Medulla oblongata (tissue), 1 donor: ENCODE measurements at regions not wholly inside any gene's neighbourhood (a gene's known extent, or its start where the extent isn't known, plus 50 kb on each side); places are given as distances from the start of the nearest gene placed in this dataset.
"Not testable (repeated sequence)": the region's sequence is repeated elsewhere in the genome, so short reads cannot be mapped to it uniquely, and the experiment has no call there.

Source experiments
- DNase-seq: peaks from one replicate; pipeline ENCODE4 v3.0.0-alpha.2; 2015; ENCODE audit errors: extremely low spot score

- no peak for DNase-seq
These were observed 380.1 kb upstream of the SPAG17 start for GRCh38 chr1:118564961-118565703.

- DNase-seq: no peak
These were observed 379.2 kb upstream of the SPAG17 start for GRCh38 chr1:118563981-118564951.

DNA sequence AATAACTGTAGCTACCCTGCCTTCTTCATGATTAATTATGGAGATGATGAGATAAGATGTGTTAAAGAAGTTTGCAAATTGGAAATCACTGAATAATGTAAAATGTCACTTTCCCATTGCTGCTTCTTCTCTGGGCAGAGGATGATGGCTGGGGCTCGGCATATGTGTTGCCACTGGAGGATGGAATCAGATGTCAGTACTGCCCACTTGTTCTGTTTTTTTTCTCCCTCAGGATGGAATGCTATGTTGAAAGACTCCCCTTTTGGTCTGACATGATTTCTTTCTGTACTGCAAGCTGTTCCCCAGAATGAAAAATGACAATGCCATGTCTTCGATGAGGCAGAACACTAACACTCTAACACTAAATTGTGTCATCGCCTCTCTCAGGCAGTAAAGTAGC, 373.9 kb upstream of the SPAG17 start:
- DNase-seq: no peak

- no peak for DNase-seq
These were observed 371.9 kb upstream of the SPAG17 start for GRCh38 chr1:118556936-118557335.

DNA sequence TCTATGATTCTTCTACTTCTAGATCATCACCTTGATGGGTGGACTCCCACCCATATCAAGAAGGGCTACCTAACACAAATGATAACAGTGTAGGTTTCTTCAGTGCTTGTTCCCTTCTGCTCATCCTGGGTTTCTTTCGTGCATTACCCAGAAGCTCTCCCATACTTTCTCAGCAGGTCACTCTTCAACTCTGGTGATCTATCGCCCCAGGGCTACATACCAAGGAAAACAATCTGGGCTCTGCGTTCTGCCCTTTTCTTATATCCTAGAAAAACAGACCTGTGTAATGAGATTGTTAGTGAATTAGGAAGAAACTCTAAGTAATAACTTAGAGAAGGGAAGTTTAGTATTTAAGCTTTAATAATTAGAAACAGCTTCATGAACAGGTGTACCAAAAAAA, 370.6 kb upstream of the SPAG17 start:
- DNase-seq: no peak

- DNase-seq: no peak
These were observed 350.9 kb upstream of the SPAG17 start for GRCh38 chr1:118535901-118536300.

DNA sequence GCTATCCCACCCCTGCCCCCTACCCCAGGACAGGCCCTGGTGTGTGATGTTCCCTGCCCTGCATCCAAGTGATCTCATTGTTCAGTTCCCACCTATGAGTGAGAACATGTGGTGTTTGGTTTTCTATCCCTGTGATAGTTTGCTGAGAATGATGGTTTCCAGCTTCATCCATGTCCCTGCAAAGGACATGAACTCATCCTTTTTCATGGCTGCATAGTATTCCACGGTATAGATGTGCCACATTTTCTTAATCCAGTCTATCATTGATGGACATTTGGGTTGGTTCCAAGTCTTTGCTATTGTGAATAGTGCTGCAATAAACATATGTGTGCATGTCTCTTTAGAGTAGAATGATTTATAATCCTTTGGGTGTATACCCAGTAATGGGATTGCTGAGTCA, 326.9 kb upstream of the SPAG17 start:
- not testable (repeated sequence) for DNase-seq

DNA sequence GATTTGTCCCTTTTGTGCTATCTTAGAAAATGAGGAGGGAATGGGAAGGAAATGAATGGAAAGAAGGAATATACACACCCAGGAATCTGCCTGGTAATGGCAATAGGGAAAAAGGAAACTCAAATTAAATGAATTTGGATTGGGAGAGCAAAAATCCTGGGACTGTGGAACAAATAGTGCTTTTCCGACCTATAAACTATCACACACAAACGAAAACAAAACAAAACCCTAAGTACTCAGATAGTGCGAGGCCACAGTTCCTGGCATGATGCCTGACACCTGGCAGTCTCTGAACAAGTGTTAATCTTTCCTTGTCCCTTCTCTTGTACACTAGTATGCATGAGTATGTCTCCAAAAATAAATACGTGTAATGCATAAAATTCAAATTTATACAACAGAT, 319.8 kb upstream of the SPAG17 start:
- no peak for DNase-seq

DNA sequence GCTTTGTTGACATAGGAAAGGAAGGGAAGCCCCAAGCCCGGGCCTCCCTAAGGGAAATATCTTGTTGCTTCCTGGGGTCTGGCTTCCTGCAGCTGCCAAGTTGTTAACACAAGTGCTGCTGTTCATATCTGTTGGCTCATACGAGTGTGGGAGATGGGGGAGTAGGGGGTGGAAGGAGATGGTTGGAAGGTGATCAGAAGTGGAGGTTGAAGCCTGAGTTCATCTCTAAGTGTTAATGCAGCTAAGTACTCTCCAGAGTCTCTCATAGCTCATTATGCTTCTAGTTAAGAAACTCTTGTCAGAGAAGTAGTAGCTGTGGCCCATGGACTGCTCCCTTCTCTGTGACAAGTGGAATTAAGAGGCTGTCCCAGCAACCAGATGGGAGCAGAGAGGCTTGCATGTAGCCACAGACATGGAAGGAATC, 319.2 kb upstream of the SPAG17 start:
- DNase-seq: no peak

- DNase-seq: no peak
These were observed 318.7 kb upstream of the SPAG17 start for GRCh38 chr1:118503752-118504151.

- DNase-seq: no peak
These were observed 310.0 kb upstream of the SPAG17 start for GRCh38 chr1:118494998-118495397.

DNA sequence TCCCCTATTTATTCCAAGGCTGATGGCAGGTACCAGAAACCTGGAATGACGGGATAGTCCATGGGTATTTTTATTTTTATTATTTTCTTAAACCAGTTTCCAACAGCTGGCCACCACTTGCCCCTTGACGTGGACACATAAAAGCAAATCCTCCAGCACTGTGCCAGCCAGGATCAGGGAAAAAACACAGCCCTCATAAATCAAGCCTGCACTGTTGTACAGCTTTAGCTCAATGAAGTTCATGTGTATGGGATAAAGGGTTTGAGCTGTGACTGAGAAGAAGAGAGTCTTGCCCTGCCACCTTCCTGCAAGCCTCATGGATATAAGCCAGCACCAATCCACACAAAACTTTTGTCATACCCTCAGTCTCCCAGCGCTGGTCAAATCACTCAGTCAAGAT, 303.8 kb upstream of the SPAG17 start:
- no peak for DNase-seq

- DNase-seq: no peak
These were observed 302.9 kb upstream of the SPAG17 start for GRCh38 chr1:118487932-118488331.

GRCh38 chr1:118487091-118487490, 302.1 kb upstream of the SPAG17 start:
- DNase-seq: no peak

- no peak for DNase-seq
These were observed 301.2 kb upstream of the SPAG17 start for GRCh38 chr1:118486199-118486598.

GRCh38 chr1:118485757-118486156, 300.7 kb upstream of the SPAG17 start:
- DNase-seq: no peak

DNA sequence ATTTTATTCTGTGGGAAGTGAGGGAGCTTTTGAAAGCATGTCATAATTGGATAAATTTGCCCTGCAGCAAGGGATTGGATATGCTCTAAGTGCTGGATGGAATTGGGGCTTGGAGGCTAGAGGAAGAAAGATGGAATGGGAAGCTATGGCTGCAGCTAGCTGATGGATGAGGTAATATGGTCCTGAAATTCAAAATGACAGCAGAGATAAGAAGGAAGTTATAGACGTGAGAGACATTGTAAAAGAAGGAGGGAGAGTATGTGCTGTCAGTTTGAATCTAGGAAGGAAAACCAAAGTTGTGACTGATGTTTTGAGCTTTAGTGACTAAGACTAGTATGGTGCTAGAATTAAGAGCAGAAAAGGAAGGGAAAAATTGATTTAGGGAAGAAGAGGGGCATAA, 299.9 kb upstream of the SPAG17 start:
- no peak for DNase-seq

GRCh38 chr1:118483245-118484006, 298.4 kb upstream of the SPAG17 start:
- DNase-seq: no peak

DNA sequence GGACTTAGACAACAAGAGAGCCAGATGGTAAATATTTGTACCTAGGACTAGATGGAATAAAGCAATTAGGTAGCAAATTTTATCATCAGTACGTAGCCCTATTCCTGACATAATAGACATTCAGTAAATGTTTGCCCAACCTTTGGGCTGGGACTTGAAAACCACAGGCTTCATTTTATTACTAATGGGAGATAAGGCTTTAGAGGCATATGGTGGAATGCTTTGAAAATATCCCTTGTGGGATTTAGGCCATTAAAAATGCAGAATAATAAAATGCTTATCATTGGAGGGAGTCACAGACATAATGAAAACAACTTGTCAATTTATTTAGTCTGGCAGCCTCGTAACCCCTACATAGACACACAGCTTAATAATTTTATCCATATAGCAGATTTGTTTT, 296.1 kb upstream of the SPAG17 start:
- no peak for DNase-seq

GRCh38 chr1:118479351-118479750, 294.3 kb upstream of the SPAG17 start:
- no peak for DNase-seq

GRCh38 chr1:118473825-118474224, 288.8 kb upstream of the SPAG17 start:
- no peak for DNase-seq

DNA sequence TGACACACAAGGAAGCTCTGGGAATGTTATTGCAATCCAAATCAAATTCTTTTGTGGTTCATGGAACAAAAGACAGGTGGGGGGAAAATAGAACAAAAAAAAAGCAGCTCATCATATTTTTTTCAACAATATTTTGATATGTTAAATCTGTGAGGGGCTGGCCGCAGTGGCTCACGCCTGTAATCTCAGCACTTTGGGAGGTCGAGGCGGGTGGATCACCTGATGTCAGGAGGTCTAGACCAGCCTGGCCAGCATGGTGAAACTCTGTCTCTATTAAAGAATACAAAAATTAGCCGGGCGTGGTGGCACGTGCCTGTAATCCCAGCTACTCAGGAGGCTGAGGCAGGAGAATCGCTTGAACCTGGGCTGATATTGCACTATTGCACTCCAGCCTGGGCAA, 279.4 kb upstream of the SPAG17 start:
- not testable (repeated sequence) for DNase-seq
